Lower leg skin (tissue), 3 donors: ENCODE measurements at regions not wholly inside any gene's neighbourhood (a gene's known extent, or its start where the extent isn't known, plus 50 kb on each side); places are given as distances from the start of the nearest gene placed in this dataset.

Source experiments
- CTCF ChIP-seq, 3 donors: fragments of 450-650 bp; IDR thresholded peaks; one replicate each; pipeline ENCODE4 v1.5.1; 2016; ENCODE audit warnings: antibody characterized with exemption in 3 of 3, mild to moderate bottlenecking in 3 of 3, moderate library complexity in 2 of 3
- POLR2A ChIP-seq, 2 donors: fragments of 450-650 bp; IDR thresholded peaks; one replicate each; pipeline ENCODE4 v1.6.1; 2016 to 2017; ENCODE audit warnings: antibody characterized with exemption in 2 of 2, mild to moderate bottlenecking in 1 of 2, moderate library complexity in 1 of 2

- no peak for TF ChIP-seq POLR2A (IDR thresholded peaks at IDR 0.05)
- no peak for TF ChIP-seq CTCF (IDR thresholded peaks at IDR 0.05)
Measured at GRCh38 chr12:84502180-84502860, 410.3 kb downstream of the SLC6A15 start.
